DND-41 (cell line): ENCODE measurements at regions not wholly inside any gene's neighbourhood (a gene's known extent, or its start where the extent isn't known, plus 50 kb on each side); places are given as distances from the start of the nearest gene placed in this dataset.

Experiments used
- ATAC-seq: fragments of 200-7000 bp; cut with Tn5 transposase; 3 replicates; pipeline ENCODE4 v1.9.1; 2021; ENCODE audit warnings: low read depth; ENCODE audit not compliant: insufficient read depth
- DNase-seq: peaks from one replicate; pipeline ENCODE4 v3.0.0-alpha.2; 2020
- H2AFZ ChIP-seq: 2 replicates; pipeline ENCODE4 v1.6.0; 2012; ENCODE audit warnings: low read depth, low read length
- H3K27ac ChIP-seq: 2 replicates; pipeline ENCODE4 v1.5.1; 2012; ENCODE audit warnings: low read length, inconsistent platforms
- H3K27me3 ChIP-seq: fragments of 200-600 bp; sonication (generic); 2 replicates; pipeline ENCODE4 v1.6.0; 2012; ENCODE audit warnings: low read length, mild to moderate bottlenecking, inconsistent platforms; ENCODE audit not compliant: insufficient read depth, poor library complexity
- H3K36me3 ChIP-seq: 2 replicates; pipeline ENCODE4 v1.5.1; 2012; ENCODE audit warnings: low read length, inconsistent platforms; ENCODE audit not compliant: insufficient read depth
- H3K4me1 ChIP-seq: 2 replicates; pipeline ENCODE4 v1.5.1; 2012; ENCODE audit warnings: mild to moderate bottlenecking, low read length; ENCODE audit not compliant: insufficient read depth
- H3K4me2 ChIP-seq: 2 replicates; pipeline ENCODE4 v1.6.0; 2012; ENCODE audit warnings: mild to moderate bottlenecking, moderate library complexity, low read length, inconsistent platforms; ENCODE audit not compliant: insufficient read depth
- H3K4me3 ChIP-seq, 2 experiments: fragments of 200-600 bp in 1 of 2; shearing (Covaris generic) in 1 of 2; 2 replicates each; pipeline ENCODE4 v1.5.1; 2012 to 2016; ENCODE audit warnings: inconsistent platforms in 2 of 2, low read length in 2 of 2, mild to moderate bottlenecking in 2 of 2, low read depth in 1 of 2, moderate library complexity in 1 of 2
- H3K79me2 ChIP-seq: 2 replicates; pipeline ENCODE4 v1.6.0; 2012; ENCODE audit warnings: low read length, inconsistent platforms; ENCODE audit not compliant: insufficient read depth
- H3K9ac ChIP-seq: 2 replicates; pipeline ENCODE4 v1.6.0; 2012; ENCODE audit warnings: low read depth, mild to moderate bottlenecking, inconsistent platforms, low read length, moderate library complexity
- H3K9me3 ChIP-seq: 2 replicates; pipeline ENCODE4 v1.5.1; 2012; ENCODE audit warnings: low read length, moderate library complexity, mild to moderate bottlenecking, inconsistent platforms; ENCODE audit not compliant: insufficient read depth, severe bottlenecking
- H4K20me1 ChIP-seq: 2 replicates; pipeline ENCODE4 v1.6.0; 2012; ENCODE audit warnings: low read length; ENCODE audit not compliant: insufficient read depth
- CTCF ChIP-seq: IDR thresholded peaks from 2 replicates; pipeline ENCODE4 v1.5.1; 2012; ENCODE audit warnings: borderline replicate concordance, low read length, moderate library complexity, mild to moderate bottlenecking; ENCODE audit not compliant: poor library complexity, severe bottlenecking; ENCODE audit errors: extremely low read depth
- EZH2 ChIP-seq: IDR thresholded peaks from 3 replicates; pipeline ENCODE4 v1.6.1; 2012; ENCODE audit warnings: borderline replicate concordance, low read depth, mild to moderate bottlenecking, moderate library complexity, low read length, inconsistent platforms; ENCODE audit not compliant: severe bottlenecking

- H3K9ac ChIP-seq, result no peak overlapping the region
- DNase-seq (no peak), ATAC-seq (no peak)
- H3K79me2 ChIP-seq, result no peaks in the 10 kb centered on the region
- H3K27ac ChIP-seq, result no peak overlapping the region
- no peaks in the 10 kb centered on the region for H3K4me1 ChIP-seq
- no peaks in the 10 kb centered on the region for H3K27me3 ChIP-seq
- no peak overlapping the region for H3K4me2 ChIP-seq
- TF ChIP-seq EZH2, result no peak
- TF ChIP-seq CTCF, result no peak
- no peaks in the 10 kb centered on the region for H3K9me3 ChIP-seq
- H3K36me3 ChIP-seq, result no peaks in the 10 kb centered on the region
- H2AFZ ChIP-seq, result no peak overlapping the region
- H3K4me3 ChIP-seq, result no peak overlapping the region
- no peaks in the 10 kb centered on the region for H4K20me1 ChIP-seq
Measured at GRCh38 chrX:790783-791360, 160.3 kb downstream of the SHOX start.

GRCh38 chrX:790041-790506 lies 159.5 kb downstream of the SHOX start:
- Histone ChIP-seq H3K9ac (no peak overlapping the region), H4K20me1 (no peaks in the 10 kb centered on the region), H3K4me3 (no peak overlapping the region), H3K79me2 (no peaks in the 10 kb centered on the region), H3K4me1 (no peaks in the 10 kb centered on the region), H3K4me2 (no peak overlapping the region), H3K36me3 (no peaks in the 10 kb centered on the region), H3K27ac (no peak overlapping the region), H3K27me3 (no peaks in the 10 kb centered on the region), H3K9me3 (no peaks in the 10 kb centered on the region), H2AFZ (no peak overlapping the region)
- no peak for TF ChIP-seq CTCF
- ATAC-seq (no peak), DNase-seq (no peak)

GRCh38 chrX:789096-789495 lies 158.5 kb downstream of the SHOX start:
- Histone ChIP-seq H3K9ac (no peak overlapping the region), H4K20me1 (no peaks in the 10 kb centered on the region), H3K27ac (no peak overlapping the region), H3K9me3 (no peaks in the 10 kb centered on the region), H3K36me3 (no peaks in the 10 kb centered on the region), H3K4me3 (no peak overlapping the region), H3K4me1 (no peaks in the 10 kb centered on the region), H3K79me2 (no peaks in the 10 kb centered on the region), H2AFZ (no peak overlapping the region), H3K4me2 (no peak overlapping the region), H3K27me3 (no peaks in the 10 kb centered on the region)
- TF ChIP-seq EZH2, result no peak
- no peak for TF ChIP-seq CTCF
- no peak for ATAC-seq
- no peak for DNase-seq

- no peak overlapping the region for H2AFZ ChIP-seq
Measured at GRCh38 chrX:786441-786881, 155.9 kb downstream of the SHOX start.

More at GRCh38 chrX:786441-786881, 155.9 kb downstream of the SHOX start:
- Histone ChIP-seq H3K9me3 (no peaks in the 10 kb centered on the region), H4K20me1 (no peaks in the 10 kb centered on the region), H3K27ac (no peak overlapping the region), H3K9ac (no peak overlapping the region), H3K4me3 (no peak overlapping the region), H3K27me3 (no peaks in the 10 kb centered on the region), H3K79me2 (no peaks in the 10 kb centered on the region), H3K4me2 (no peak overlapping the region), H3K4me1 (no peaks in the 10 kb centered on the region), H3K36me3 (no peaks in the 10 kb centered on the region)
- ATAC-seq, result no peak
- TF ChIP-seq CTCF (no peak), EZH2 (no peak)
- no peak for DNase-seq
